ENCODE measurements at regions not wholly inside any gene's neighbourhood (a gene's known extent, or its start where the extent isn't known, plus 50 kb on each side); places are given as distances from the start of the nearest gene placed in this dataset.
"Not testable (repeated sequence)": the region's sequence is repeated elsewhere in the genome, so short reads cannot be mapped to it uniquely, and the experiment has no call there.

- H3K27ac ChIP-seq (ENCODE audit: low read depth, low read length), result no peak overlapping the region
- no peaks in the 10 kb centered on the region for H3K27me3 ChIP-seq (ENCODE audit: control insufficient read depth in 1 of 2, insufficient read depth in 2 of 2, low read length in 2 of 2)
- peaks cover 0 to 5% of the 10 kb centered on the region in 2 donors for H3K9me3 ChIP-seq (ENCODE audit: control insufficient read depth in 1 of 2, low read length in 2 of 2)
- no peak overlapping the region for H3K9ac ChIP-seq (ENCODE audit: low read depth in 1 of 2, low read length in 2 of 2)
- H3K4me3 ChIP-seq (ENCODE audit: low read depth in 1 of 2, low read length in 2 of 2), result no peak overlapping the region
- no peaks in the 10 kb centered on the region for H3K36me3 ChIP-seq (ENCODE audit: control insufficient read depth in 1 of 2, insufficient read depth in 2 of 2, low read length in 2 of 2)
- H3K4me1 ChIP-seq (ENCODE audit: control insufficient read depth in 1 of 2, insufficient read depth in 2 of 2, low read length in 2 of 2), result no peaks in the 10 kb centered on the region
Measured at GRCh38 chr4:175306436-175306835, 388.3 kb downstream of the ADAM29 start.

- no peaks in the 10 kb centered on the region for H3K9me3 ChIP-seq (ENCODE audit: control insufficient read depth in 1 of 2, low read length in 2 of 2)
- no peaks in the 10 kb centered on the region for H3K36me3 ChIP-seq (ENCODE audit: control insufficient read depth in 1 of 2, insufficient read depth in 2 of 2, low read length in 2 of 2)
- H3K9ac ChIP-seq (ENCODE audit: low read depth in 1 of 2, low read length in 2 of 2), result no peak overlapping the region
- no peaks in the 10 kb centered on the region for H3K27me3 ChIP-seq (ENCODE audit: control insufficient read depth in 1 of 2, insufficient read depth in 2 of 2, low read length in 2 of 2)
- H3K4me1 ChIP-seq (ENCODE audit: control insufficient read depth in 1 of 2, insufficient read depth in 2 of 2, low read length in 2 of 2), result no peaks in the 10 kb centered on the region
- no peak overlapping the region for H3K4me3 ChIP-seq (ENCODE audit: low read depth in 1 of 2, low read length in 2 of 2)
- no peak overlapping the region for H3K27ac ChIP-seq (ENCODE audit: low read depth, low read length)
Measured at GRCh38 chr4:175307326-175307725, 389.2 kb downstream of the ADAM29 start.

- no peaks in the 10 kb centered on the region for H3K4me1 ChIP-seq (ENCODE audit: control insufficient read depth in 1 of 2, insufficient read depth in 2 of 2, low read length in 2 of 2)
- no peak overlapping the region for H3K27ac ChIP-seq (ENCODE audit: low read depth, low read length)
- no peak overlapping the region for H3K9ac ChIP-seq (ENCODE audit: low read depth in 1 of 2, low read length in 2 of 2)
- no peaks in the 10 kb centered on the region for H3K27me3 ChIP-seq (ENCODE audit: control insufficient read depth in 1 of 2, insufficient read depth in 2 of 2, low read length in 2 of 2)
- no peaks in the 10 kb centered on the region for H3K9me3 ChIP-seq (ENCODE audit: control insufficient read depth in 1 of 2, low read length in 2 of 2)
- no peak overlapping the region for H3K4me3 ChIP-seq (ENCODE audit: low read depth in 1 of 2, low read length in 2 of 2)
- H3K36me3 ChIP-seq (ENCODE audit: control insufficient read depth in 1 of 2, insufficient read depth in 2 of 2, low read length in 2 of 2), result no peaks in the 10 kb centered on the region
Measured at GRCh38 chr4:175308236-175308635, 390.1 kb downstream of the ADAM29 start.

- Histone ChIP-seq H3K27me3 (ENCODE audit: control insufficient read depth in 1 of 2, insufficient read depth in 2 of 2, low read length in 2 of 2) (no peaks in the 10 kb centered on the region), H3K9ac (ENCODE audit: low read depth in 1 of 2, low read length in 2 of 2) (no peak overlapping the region), H3K9me3 (ENCODE audit: control insufficient read depth in 1 of 2, low read length in 2 of 2) (no peaks in the 10 kb centered on the region), H3K4me1 (ENCODE audit: control insufficient read depth in 1 of 2, insufficient read depth in 2 of 2, low read length in 2 of 2) (no peaks in the 10 kb centered on the region), H3K4me3 (ENCODE audit: low read depth in 1 of 2, low read length in 2 of 2) (no peak overlapping the region), H3K36me3 (ENCODE audit: control insufficient read depth in 1 of 2, insufficient read depth in 2 of 2, low read length in 2 of 2) (no peaks in the 10 kb centered on the region), H3K27ac (ENCODE audit: low read depth, low read length) (no peak overlapping the region)
Measured at GRCh38 chr4:175309041-175309440, 390.9 kb downstream of the ADAM29 start.

- Histone ChIP-seq H3K4me1 (ENCODE audit: control insufficient read depth in 1 of 2, insufficient read depth in 2 of 2, low read length in 2 of 2) (no peaks in the 10 kb centered on the region), H3K27ac (ENCODE audit: low read depth, low read length) (no peak overlapping the region), H3K9me3 (ENCODE audit: control insufficient read depth in 1 of 2, low read length in 2 of 2) (peaks cover 0 to 2% of the 10 kb centered on the region in 2 donors), H3K4me3 (ENCODE audit: low read depth in 1 of 2, low read length in 2 of 2) (no peak overlapping the region), H3K36me3 (ENCODE audit: control insufficient read depth in 1 of 2, insufficient read depth in 2 of 2, low read length in 2 of 2) (no peaks in the 10 kb centered on the region), H3K9ac (ENCODE audit: low read depth in 1 of 2, low read length in 2 of 2) (no peak overlapping the region), H3K27me3 (ENCODE audit: control insufficient read depth in 1 of 2, insufficient read depth in 2 of 2, low read length in 2 of 2) (no peaks in the 10 kb centered on the region)
Measured at GRCh38 chr4:175325230-175325629, 407.1 kb downstream of the ADAM29 start.

- Histone ChIP-seq H3K27ac (ENCODE audit: low read depth, low read length) (no peak overlapping the region), H3K9ac (ENCODE audit: low read depth in 1 of 2, low read length in 2 of 2) (no peak overlapping the region), H3K36me3 (ENCODE audit: control insufficient read depth in 1 of 2, insufficient read depth in 2 of 2, low read length in 2 of 2) (no peaks in the 10 kb centered on the region), H3K4me1 (ENCODE audit: control insufficient read depth in 1 of 2, insufficient read depth in 2 of 2, low read length in 2 of 2) (no peaks in the 10 kb centered on the region), H3K27me3 (ENCODE audit: control insufficient read depth in 1 of 2, insufficient read depth in 2 of 2, low read length in 2 of 2) (no peaks in the 10 kb centered on the region), H3K9me3 (ENCODE audit: control insufficient read depth in 1 of 2, low read length in 2 of 2) (peaks cover 2 to 7% of the 10 kb centered on the region in 2 donors), H3K4me3 (ENCODE audit: low read depth in 1 of 2, low read length in 2 of 2) (no peak overlapping the region)
Measured at GRCh38 chr4:175326796-175327195, 408.6 kb downstream of the ADAM29 start.

- Histone ChIP-seq H3K4me3 (ENCODE audit: low read depth in 1 of 2, low read length in 2 of 2) (no peak overlapping the region), H3K27ac (ENCODE audit: low read depth, low read length) (no peak overlapping the region), H3K9ac (ENCODE audit: low read depth in 1 of 2, low read length in 2 of 2) (no peak overlapping the region)
Measured at GRCh38 chr4:175330236-175330635, 412.1 kb downstream of the ADAM29 start.

GRCh38 chr4:175330652-175331051, 412.5 kb downstream of the ADAM29 start:
- H3K4me1 ChIP-seq (ENCODE audit: control insufficient read depth in 1 of 2, insufficient read depth in 2 of 2, low read length in 2 of 2), result no peaks in the 10 kb centered on the region
- no peak overlapping the region for H3K4me3 ChIP-seq (ENCODE audit: low read depth in 1 of 2, low read length in 2 of 2)
- no peaks in the 10 kb centered on the region for H3K36me3 ChIP-seq (ENCODE audit: control insufficient read depth in 1 of 2, insufficient read depth in 2 of 2, low read length in 2 of 2)
- no peaks in the 10 kb centered on the region for H3K27me3 ChIP-seq (ENCODE audit: control insufficient read depth in 1 of 2, insufficient read depth in 2 of 2, low read length in 2 of 2)
- peaks cover 0 to 7% of the 10 kb centered on the region in 2 donors for H3K9me3 ChIP-seq (ENCODE audit: control insufficient read depth in 1 of 2, low read length in 2 of 2)
- no peak overlapping the region for H3K27ac ChIP-seq (ENCODE audit: low read depth, low read length)
- no peak overlapping the region for H3K9ac ChIP-seq (ENCODE audit: low read depth in 1 of 2, low read length in 2 of 2)

More at GRCh38 chr4:175330236-175330635, 412.1 kb downstream of the ADAM29 start:
- no peaks in the 10 kb centered on the region for H3K36me3 ChIP-seq (ENCODE audit: control insufficient read depth in 1 of 2, insufficient read depth in 2 of 2, low read length in 2 of 2)
- peaks cover 0 to 7% of the 10 kb centered on the region in 2 donors for H3K9me3 ChIP-seq (ENCODE audit: control insufficient read depth in 1 of 2, low read length in 2 of 2)
- no peaks in the 10 kb centered on the region for H3K27me3 ChIP-seq (ENCODE audit: control insufficient read depth in 1 of 2, insufficient read depth in 2 of 2, low read length in 2 of 2)
- no peaks in the 10 kb centered on the region for H3K4me1 ChIP-seq (ENCODE audit: control insufficient read depth in 1 of 2, insufficient read depth in 2 of 2, low read length in 2 of 2)

GRCh38 chr4:175335331-175335730, 417.2 kb downstream of the ADAM29 start:
- H3K4me3 ChIP-seq (ENCODE audit: low read depth in 1 of 2, low read length in 2 of 2), result no peak overlapping the region
- no peak overlapping the region for H3K9ac ChIP-seq (ENCODE audit: low read depth in 1 of 2, low read length in 2 of 2)
- no peaks in the 10 kb centered on the region for H3K27me3 ChIP-seq (ENCODE audit: control insufficient read depth in 1 of 2, insufficient read depth in 2 of 2, low read length in 2 of 2)
- H3K36me3 ChIP-seq (ENCODE audit: control insufficient read depth in 1 of 2, insufficient read depth in 2 of 2, low read length in 2 of 2), result no peaks in the 10 kb centered on the region
- H3K27ac ChIP-seq (ENCODE audit: low read depth, low read length), result no peak overlapping the region
- no peaks in the 10 kb centered on the region for H3K4me1 ChIP-seq (ENCODE audit: control insufficient read depth in 1 of 2, insufficient read depth in 2 of 2, low read length in 2 of 2)
- H3K9me3 ChIP-seq (ENCODE audit: control insufficient read depth in 1 of 2, low read length in 2 of 2), result peaks cover 3 to 13% of the 10 kb centered on the region in 2 donors

GRCh38 chr4:175336570-175336969, 418.4 kb downstream of the ADAM29 start:
- not testable (repeated sequence) for H3K27me3 ChIP-seq (ENCODE audit: control insufficient read depth in 1 of 2, insufficient read depth in 2 of 2, low read length in 2 of 2); H3K4me3 ChIP-seq (ENCODE audit: low read depth in 1 of 2, low read length in 2 of 2); H3K4me1 ChIP-seq (ENCODE audit: control insufficient read depth in 1 of 2, insufficient read depth in 2 of 2, low read length in 2 of 2); H3K9ac ChIP-seq (ENCODE audit: low read depth in 1 of 2, low read length in 2 of 2); H3K9me3 ChIP-seq (ENCODE audit: control insufficient read depth in 1 of 2, low read length in 2 of 2); H3K27ac ChIP-seq (ENCODE audit: low read depth, low read length); H3K36me3 ChIP-seq (ENCODE audit: control insufficient read depth in 1 of 2, insufficient read depth in 2 of 2, low read length in 2 of 2)

GRCh38 chr4:175339100-175339707, 421.0 kb downstream of the ADAM29 start:
- Histone ChIP-seq H3K9me3 (ENCODE audit: control insufficient read depth in 1 of 2, low read length in 2 of 2) (peaks cover 6 to 7% of the 10 kb centered on the region in 2 donors), H3K36me3 (ENCODE audit: control insufficient read depth in 1 of 2, insufficient read depth in 2 of 2, low read length in 2 of 2) (no peaks in the 10 kb centered on the region), H3K4me3 (ENCODE audit: low read depth in 1 of 2, low read length in 2 of 2) (no peak overlapping the region), H3K27me3 (ENCODE audit: control insufficient read depth in 1 of 2, insufficient read depth in 2 of 2, low read length in 2 of 2) (no peaks in the 10 kb centered on the region), H3K4me1 (ENCODE audit: control insufficient read depth in 1 of 2, insufficient read depth in 2 of 2, low read length in 2 of 2) (no peaks in the 10 kb centered on the region), H3K9ac (ENCODE audit: low read depth in 1 of 2, low read length in 2 of 2) (no peak overlapping the region), H3K27ac (ENCODE audit: low read depth, low read length) (no peak overlapping the region)
